Subcutaneous abdominal adipose tissue (tissue), 5 donors: ENCODE measurements at regions not wholly inside any gene's neighbourhood (a gene's known extent, or its start where the extent isn't known, plus 50 kb on each side); places are given as distances from the start of the nearest gene placed in this dataset.
"Not testable (repeated sequence)": the region's sequence is repeated elsewhere in the genome, so short reads cannot be mapped to it uniquely, and the experiment has no call there.

Source experiments
- H3K27ac ChIP-seq: one replicate; pipeline ENCODE4 v1.7.0; 2013; ENCODE audit warnings: low read depth, mild to moderate bottlenecking, inconsistent platforms, low read length, moderate library complexity
- H3K27me3 ChIP-seq, 5 donors: one replicate each; pipeline ENCODE4 v1.7.0; 2013; ENCODE audit warnings: low read length in 5 of 5, inconsistent platforms in 1 of 5; ENCODE audit not compliant: control insufficient read depth in 5 of 5, insufficient read depth in 4 of 5
- H3K36me3 ChIP-seq, 5 donors: one replicate each; pipeline ENCODE4 v1.7.0; 2013; ENCODE audit warnings: low read length in 5 of 5; ENCODE audit not compliant: control insufficient read depth in 5 of 5, insufficient read depth in 5 of 5
- H3K4me1 ChIP-seq, 5 donors: one replicate each; pipeline ENCODE4 v1.7.0; 2013; ENCODE audit warnings: low read length in 5 of 5, mild to moderate bottlenecking in 3 of 5, moderate library complexity in 1 of 5; ENCODE audit not compliant: control insufficient read depth in 5 of 5, insufficient read depth in 5 of 5
- H3K4me3 ChIP-seq, 5 donors: one replicate each; pipeline ENCODE4 v1.7.0; 2013; ENCODE audit warnings: low read length in 5 of 5, low read depth in 1 of 5
- H3K9ac ChIP-seq, 5 donors: one replicate each; pipeline ENCODE4 v1.7.0; 2013; ENCODE audit warnings: low read length in 5 of 5, mild to moderate bottlenecking in 4 of 5, moderate library complexity in 3 of 5
- H3K9me3 ChIP-seq, 5 donors: one replicate each; pipeline ENCODE4 v1.7.0; 2013; ENCODE audit warnings: low read length in 5 of 5; ENCODE audit not compliant: control insufficient read depth in 5 of 5
- donor health status: healthy.
- donor health status: healthy.
- donor health status: healthy.
- donor health status: healthy.
- donor health status: healthy.

- Histone ChIP-seq H3K36me3 (peaks cover 0 to 3% (median 0%) of the 10 kb centered on the region in 5 donors), H3K9ac (no peak overlapping the region), H3K4me1 (peaks cover 2 to 45% (median 32%) of the 10 kb centered on the region in 5 donors), H3K27ac (peak overlapping the region; percentile 89), H3K9me3 (no peaks in the 10 kb centered on the region), H3K27me3 (no peaks in the 10 kb centered on the region), H3K4me3 (no peak overlapping the region)
These were observed 62.8 kb upstream of the FOXN3 start for GRCh38 chr14:89479802-89480201.

GRCh38 chr14:89477391-89477790, 60.4 kb upstream of the FOXN3 start:
- H3K27me3 ChIP-seq, result no peaks in the 10 kb centered on the region
- H3K9me3 ChIP-seq, result no peaks in the 10 kb centered on the region
- peaks cover 2 to 38% (median 26%) of the 10 kb centered on the region in 5 donors for H3K4me1 ChIP-seq
- H3K27ac ChIP-seq, result peak overlapping the region; percentile 83
- H3K36me3 ChIP-seq, result no peaks in the 10 kb centered on the region
- peak overlapping the region in 1 of 5 donors; percentile 15 for H3K4me3 ChIP-seq
- peak overlapping the region in 1 of 5 donors; percentile 64 for H3K9ac ChIP-seq

- no peak overlapping the region for H3K9ac ChIP-seq
- H3K36me3 ChIP-seq, result no peaks in the 10 kb centered on the region
- H3K4me1 ChIP-seq, result peaks cover 2 to 35% (median 23%) of the 10 kb centered on the region in 5 donors
- no peak overlapping the region for H3K4me3 ChIP-seq
- no peaks in the 10 kb centered on the region for H3K27me3 ChIP-seq
- H3K9me3 ChIP-seq, result no peaks in the 10 kb centered on the region
- H3K27ac ChIP-seq, result peak overlapping the region; percentile 83
These were observed 59.4 kb upstream of the FOXN3 start for GRCh38 chr14:89476354-89476896.

- no peak overlapping the region for H3K27ac ChIP-seq
- H3K36me3 ChIP-seq, result no peaks in the 10 kb centered on the region
- H3K4me1 ChIP-seq, result peaks cover 0 to 38% (median 23%) of the 10 kb centered on the region in 5 donors
- no peaks in the 10 kb centered on the region for H3K9me3 ChIP-seq
- no peak overlapping the region for H3K4me3 ChIP-seq
- no peaks in the 10 kb centered on the region for H3K27me3 ChIP-seq
- no peak overlapping the region for H3K9ac ChIP-seq
These were observed 57.4 kb upstream of the FOXN3 start for GRCh38 chr14:89474464-89474863.

- no peaks in the 10 kb centered on the region for H3K9me3 ChIP-seq
- no peaks in the 10 kb centered on the region for H3K27me3 ChIP-seq
- no peak overlapping the region for H3K9ac ChIP-seq
- peaks cover 0 to 34% (median 23%) of the 10 kb centered on the region in 5 donors for H3K4me1 ChIP-seq
- no peak overlapping the region for H3K27ac ChIP-seq
- H3K4me3 ChIP-seq, result no peak overlapping the region
- peaks cover 0 to 3% (median 0%) of the 10 kb centered on the region in 5 donors for H3K36me3 ChIP-seq
These were observed 57.0 kb upstream of the FOXN3 start for GRCh38 chr14:89473989-89474388.

- Histone ChIP-seq H3K27me3 (no peaks in the 10 kb centered on the region), H3K36me3 (peaks cover 0 to 3% (median 0%) of the 10 kb centered on the region in 5 donors), H3K9ac (no peak overlapping the region), H3K9me3 (no peaks in the 10 kb centered on the region), H3K4me1 (peaks cover 0 to 32% (median 23%) of the 10 kb centered on the region in 5 donors), H3K4me3 (no peak overlapping the region), H3K27ac (no peak overlapping the region)
These were observed 56.5 kb upstream of the FOXN3 start for GRCh38 chr14:89473569-89473968.

- Histone ChIP-seq H3K36me3 (peaks cover 0 to 3% (median 0%) of the 10 kb centered on the region in 5 donors), H3K4me3 (no peak overlapping the region), H3K27ac (no peak overlapping the region), H3K9me3 (no peaks in the 10 kb centered on the region), H3K27me3 (no peaks in the 10 kb centered on the region), H3K9ac (no peak overlapping the region), H3K4me1 (peaks cover 0 to 19% (median 15%) of the 10 kb centered on the region in 5 donors)
These were observed 53.4 kb upstream of the FOXN3 start for GRCh38 chr14:89470401-89470800.

- Histone ChIP-seq H3K9ac (no peak overlapping the region), H3K4me3 (no peak overlapping the region), H3K4me1 (peaks cover 0 to 19% (median 15%) of the 10 kb centered on the region in 5 donors), H3K27ac (no peak overlapping the region), H3K9me3 (no peaks in the 10 kb centered on the region), H3K36me3 (peaks cover 0 to 3% (median 0%) of the 10 kb centered on the region in 5 donors), H3K27me3 (no peaks in the 10 kb centered on the region)
These were observed 52.5 kb upstream of the FOXN3 start for GRCh38 chr14:89469210-89470198.

GRCh38 chr14:89468566-89468965, 51.5 kb upstream of the FOXN3 start:
- Histone ChIP-seq H3K4me1 (peaks cover 0 to 19% (median 15%) of the 10 kb centered on the region in 5 donors), H3K27me3 (no peaks in the 10 kb centered on the region), H3K9ac (no peak overlapping the region), H3K36me3 (peaks cover 0 to 3% (median 0%) of the 10 kb centered on the region in 5 donors), H3K9me3 (no peaks in the 10 kb centered on the region), H3K27ac (no peak overlapping the region), H3K4me3 (no peak overlapping the region)

GRCh38 chr14:89468030-89468429, 51.0 kb upstream of the FOXN3 start:
- not testable (repeated sequence) for H3K9ac ChIP-seq, H3K27me3 ChIP-seq, H3K36me3 ChIP-seq, H3K4me3 ChIP-seq, H3K9me3 ChIP-seq, H3K27ac ChIP-seq
- H3K4me1 ChIP-seq, result peaks cover 0 to 19% (median 15%) of the 10 kb centered on the region in 5 donors
